ENCODE measurements at regions not wholly inside any gene's neighbourhood (a gene's known extent, or its start where the extent isn't known, plus 50 kb on each side); places are given as distances from the start of the nearest gene placed in this dataset.

GRCh38 chr3:72224804-72225509 is 440.0 kb upstream of the PROK2 start:
- no peak for DNase-seq (ENCODE audit: extremely low read depth, insufficient read length)
- Histone ChIP-seq H3K27me3 (replicated peaks; ENCODE audit: control insufficient read depth, insufficient read depth, low read length) (0 out of 2 replicates have a peak, but pooled peaks cover 2% of the 10 kb centered on the region), H3K36me3 (ENCODE audit: control insufficient read depth, insufficient read depth, low read length) (no peaks in the 10 kb centered on the region), H3K4me3 (replicated peaks; ENCODE audit: low read depth, low read length) (no peak overlapping the region)
- no peak for TF ChIP-seq CTCF (IDR thresholded peaks at IDR 0.05; ENCODE audit: insufficient read depth, low read length, poor library complexity, severe bottlenecking)

GRCh38 chr3:72223628-72224027 is 438.7 kb upstream of the PROK2 start:
- DNase-seq (ENCODE audit: extremely low read depth, insufficient read length), result no peak
- TF ChIP-seq CTCF (IDR thresholded peaks at IDR 0.05; ENCODE audit: insufficient read depth, low read length, poor library complexity, severe bottlenecking), result no peak
- H3K4me3 ChIP-seq (replicated peaks; ENCODE audit: low read depth, low read length), result no peak overlapping the region
- H3K27me3 ChIP-seq (replicated peaks; ENCODE audit: control insufficient read depth, insufficient read depth, low read length), result 0 out of 2 replicates have a peak, but pooled peaks cover 2% of the 10 kb centered on the region
- H3K36me3 ChIP-seq (ENCODE audit: control insufficient read depth, insufficient read depth, low read length), result no peaks in the 10 kb centered on the region

GRCh38 chr3:72223116-72223515 is 438.2 kb upstream of the PROK2 start:
- Histone ChIP-seq H3K36me3 (ENCODE audit: control insufficient read depth, insufficient read depth, low read length) (no peaks in the 10 kb centered on the region), H3K4me3 (replicated peaks; ENCODE audit: low read depth, low read length) (no peak overlapping the region), H3K27me3 (replicated peaks; ENCODE audit: control insufficient read depth, insufficient read depth, low read length) (0 out of 2 replicates have a peak, but pooled peaks cover under 1% of the 10 kb centered on the region)
- TF ChIP-seq CTCF (IDR thresholded peaks at IDR 0.05; ENCODE audit: insufficient read depth, low read length, poor library complexity, severe bottlenecking), result no peak
- DNase-seq (ENCODE audit: extremely low read depth, insufficient read length), result no peak

GRCh38 chr3:72222410-72222809 is 437.5 kb upstream of the PROK2 start:
- Histone ChIP-seq H3K36me3 (ENCODE audit: control insufficient read depth, insufficient read depth, low read length) (no peaks in the 10 kb centered on the region), H3K4me3 (replicated peaks; ENCODE audit: low read depth, low read length) (no peak overlapping the region), H3K27me3 (replicated peaks; ENCODE audit: control insufficient read depth, insufficient read depth, low read length) (no peaks in the 10 kb centered on the region)
- no peak for DNase-seq (ENCODE audit: extremely low read depth, insufficient read length)
- no peak for TF ChIP-seq CTCF (IDR thresholded peaks at IDR 0.05; ENCODE audit: insufficient read depth, low read length, poor library complexity, severe bottlenecking)

GRCh38 chr3:72220946-72221345 is 436.0 kb upstream of the PROK2 start:
- DNase-seq (ENCODE audit: extremely low read depth, insufficient read length), result no peak
- no peak for TF ChIP-seq CTCF (IDR thresholded peaks at IDR 0.05; ENCODE audit: insufficient read depth, low read length, poor library complexity, severe bottlenecking)
- no peaks in the 10 kb centered on the region for H3K36me3 ChIP-seq (ENCODE audit: control insufficient read depth, insufficient read depth, low read length)
- no peak overlapping the region for H3K4me3 ChIP-seq (replicated peaks; ENCODE audit: low read depth, low read length)
- H3K27me3 ChIP-seq (replicated peaks; ENCODE audit: control insufficient read depth, insufficient read depth, low read length), result no peaks in the 10 kb centered on the region
